H1 (cell line): ENCODE measurements at regions not wholly inside any gene's neighbourhood (a gene's known extent, or its start where the extent isn't known, plus 50 kb on each side); places are given as distances from the start of the nearest gene placed in this dataset.

ENCODE experiments used
- CTCF ChIA-PET: fragments of 300-600 bp; sonication (Branson Sonifier 250); formaldehyde crosslinking; loops from one replicate; lab custom pipeline; 2021; ENCODE audit not compliant: partially characterized antibody; lab: Charles Lee
- POLR2A ChIA-PET: fragments of 300-600 bp; sonication (Branson Sonifier 250); formaldehyde crosslinking; loops from one replicate; lab custom pipeline; 2021; ENCODE audit warnings: inconsistent platforms; ENCODE audit not compliant: partially characterized antibody; lab: Charles Lee
- DNase-seq, 2 experiments: peaks; one replicate each; pipeline versions ENCODE4 v3.0.0 to v3.0.0-alpha.2; 2010 to 2022; ENCODE audit warnings: low spot score in 2 of 2, low read depth in 1 of 2, mixed read lengths in 1 of 2
- FAIRE-seq: peaks from 2 replicates; lab custom pipeline; 2011; peaks lifted over from hg19 to GRCh38; lab: Jason Lieb, UNC
- H2AFZ ChIP-seq: 2 replicates; pipeline ENCODE4 v1.8.1; 2012; ENCODE audit warnings: low read length, inconsistent platforms
- H2AK5ac ChIP-seq: 2 replicates; pipeline ENCODE4 v1.6.1; 2013; ENCODE audit warnings: low read depth, low read length
- H2BK120ac ChIP-seq: replicated peaks from 2 replicates; pipeline ENCODE3; 2013; ENCODE audit warnings: low read depth, low read length, inconsistent platforms
- H2BK12ac ChIP-seq: 2 replicates; pipeline ENCODE4 v1.6.1; 2013; ENCODE audit warnings: low read depth, low read length
- H2BK15ac ChIP-seq: 2 replicates; pipeline ENCODE4 v1.6.1; 2013; ENCODE audit warnings: low read length
- H2BK20ac ChIP-seq: 2 replicates; pipeline ENCODE4 v1.6.1; 2013; ENCODE audit warnings: low read length
- H2BK5ac ChIP-seq: 2 replicates; pipeline ENCODE4 v1.6.1; 2013; ENCODE audit warnings: low read depth, low read length
- H3K14ac ChIP-seq: 2 replicates; pipeline ENCODE4 v1.6.1; 2013; ENCODE audit warnings: inconsistent platforms; ENCODE audit not compliant: insufficient read length
- H3K18ac ChIP-seq: 2 replicates; pipeline ENCODE4 v1.6.1; 2013; ENCODE audit warnings: low read length; ENCODE audit errors: extremely low read depth
- H3K23ac ChIP-seq: 2 replicates; pipeline ENCODE4 v1.6.1; 2013; ENCODE audit warnings: inconsistent platforms; ENCODE audit not compliant: insufficient read length
- H3K23me2 ChIP-seq: 2 replicates; pipeline ENCODE4 v1.6.1; 2013; ENCODE audit warnings: low read depth, low read length
- H3K27ac ChIP-seq: 2 replicates; pipeline ENCODE4 v1.6.1; 2011; ENCODE audit warnings: low read depth, low read length, inconsistent platforms
- H3K27me3 ChIP-seq, 4 experiments: replicated peaks in 1 of 4; 1 replicate in 1 of 4; 2 replicates in 3 of 4; pipeline versions ENCODE4 v1.6.1 to v1.8.1; 2011 to 2013; ENCODE audit warnings: low read length in 3 of 4, mild to moderate bottlenecking in 3 of 4, inconsistent platforms in 2 of 4, mixed read lengths in 2 of 4, moderate library complexity in 1 of 4; ENCODE audit not compliant: control insufficient read depth in 3 of 4, insufficient read depth in 3 of 4; ENCODE audit errors: extremely low read depth in 1 of 4
- H3K36me3 ChIP-seq, 4 experiments: 2 replicates each; pipeline versions ENCODE4 v1.6.1 to v1.8.1; 2011 to 2013; ENCODE audit warnings: mild to moderate bottlenecking in 4 of 4, low read length in 3 of 4, moderate library complexity in 2 of 4, control low read depth in 1 of 4, inconsistent platforms in 1 of 4; ENCODE audit not compliant: insufficient read depth in 4 of 4, control insufficient read depth in 2 of 4
- H3K4ac ChIP-seq: replicated peaks from 2 replicates; pipeline ENCODE3; 2013; ENCODE audit warnings: low read length, low read depth, mixed read lengths, inconsistent platforms; ENCODE audit not compliant: insufficient read length
- H3K4me1 ChIP-seq, 4 experiments: replicated peaks in 1 of 4; 1 replicate in 1 of 4; 2 replicates in 3 of 4; pipeline versions ENCODE4 v1.6.1 to v1.8.1; 2011 to 2013; ENCODE audit warnings: low read length in 3 of 4, inconsistent platforms in 2 of 4, mixed read lengths in 1 of 4; ENCODE audit not compliant: insufficient read depth in 4 of 4, control insufficient read depth in 3 of 4
- H3K4me2 ChIP-seq, 2 experiments: 2 replicates each; pipeline versions ENCODE4 v1.6.1 to v1.8.1; 2011 to 2013; ENCODE audit warnings: low read depth in 2 of 2, low read length in 2 of 2, control low read depth in 1 of 2, inconsistent platforms in 1 of 2, mild to moderate bottlenecking in 1 of 2; ENCODE audit not compliant: insufficient read depth in 1 of 2
- H3K4me3 ChIP-seq, 4 experiments: fragments of 200-600, 300-600 bp in 1 of 4; sonication (generic), shearing (Covaris generic), sonication (Bioruptor Twin) in 1 of 4; 2 replicates each; pipeline versions ENCODE4 v1.5.1 to v1.8.1; 2011 to 2016; ENCODE audit warnings: low read length in 4 of 4, low read depth in 3 of 4, control low read depth in 2 of 4, inconsistent platforms in 2 of 4, mild to moderate bottlenecking in 2 of 4, mixed read lengths in 1 of 4, moderate library complexity in 1 of 4; ENCODE audit not compliant: insufficient read depth in 2 of 4; ENCODE audit errors: extremely low read depth in 1 of 4
- H3K56ac ChIP-seq: replicated peaks from 2 replicates; pipeline ENCODE3; 2013; ENCODE audit warnings: low read depth, mild to moderate bottlenecking, mixed read lengths, low read length, inconsistent platforms; ENCODE audit not compliant: insufficient read length
- H3K79me1 ChIP-seq: 2 replicates; pipeline ENCODE4 v1.6.1; 2013; ENCODE audit warnings: low read depth, low read length, control low read depth
- H3K79me2 ChIP-seq, 2 experiments: 2 replicates each; pipeline versions ENCODE4 v1.6.1 to v1.8.1; 2012 to 2013; ENCODE audit warnings: low read length in 2 of 2, mild to moderate bottlenecking in 2 of 2, inconsistent platforms in 1 of 2; ENCODE audit not compliant: insufficient read depth in 2 of 2, control insufficient read depth in 1 of 2
- H3K9ac ChIP-seq, 4 experiments: replicated peaks in 1 of 4; 1 replicate in 1 of 4; 2 replicates in 3 of 4; pipeline versions ENCODE4 v1.6.1 to v1.8.1; 2011 to 2013; ENCODE audit warnings: low read depth in 3 of 4, low read length in 3 of 4, control low read depth in 2 of 4, mild to moderate bottlenecking in 2 of 4, moderate library complexity in 2 of 4, inconsistent platforms in 1 of 4; ENCODE audit errors: extremely low read depth in 1 of 4
- H3K9me3 ChIP-seq, 2 experiments: 2 replicates each; pipeline versions ENCODE4 v1.6.1 to v1.8.1; 2012 to 2013; ENCODE audit warnings: mild to moderate bottlenecking in 2 of 2, moderate library complexity in 2 of 2, control low read depth in 1 of 2, inconsistent platforms in 1 of 2, low read depth in 1 of 2, low read length in 1 of 2, mixed read lengths in 1 of 2; ENCODE audit not compliant: insufficient read depth in 2 of 2
- H4K20me1 ChIP-seq, 2 experiments: replicated peaks in 1 of 2; 2 replicates each; pipeline versions ENCODE3 to v1.8.1; 2011 to 2013; ENCODE audit warnings: inconsistent platforms in 2 of 2, low read length in 2 of 2, mild to moderate bottlenecking in 1 of 2; ENCODE audit not compliant: insufficient read depth in 2 of 2, control insufficient read depth in 1 of 2
- H4K5ac ChIP-seq: 2 replicates; pipeline ENCODE4 v1.6.1; 2013; ENCODE audit warnings: low read length, low read depth, mixed read lengths, inconsistent platforms; ENCODE audit not compliant: insufficient read length
- H4K8ac ChIP-seq: 2 replicates; pipeline ENCODE4 v1.8.0; 2013; ENCODE audit warnings: mild to moderate bottlenecking, moderate library complexity, low read length, inconsistent platforms; ENCODE audit not compliant: insufficient read depth; ENCODE audit errors: extremely low read depth
- H4K91ac ChIP-seq: replicated peaks from 2 replicates; pipeline ENCODE3; 2013; ENCODE audit warnings: low read length, mixed read lengths, inconsistent platforms; ENCODE audit not compliant: insufficient read length
- BCL11A ChIP-seq, 2 experiments: IDR thresholded peaks; one replicate each; pipeline ENCODE4 v1.6.1; 2011; ENCODE audit warnings: low read depth in 2 of 2, low read length in 2 of 2, mild to moderate bottlenecking in 2 of 2
- HDAC2 ChIP-seq, 2 experiments: fragments of 300-600 bp in 1 of 2; sonication (generic) in 1 of 2; IDR thresholded peaks; 2 replicates each; pipeline ENCODE4 v1.6.1; 2011 to 2012; ENCODE audit warnings: low read depth in 2 of 2, low read length in 2 of 2, mild to moderate bottlenecking in 2 of 2, moderate library complexity in 2 of 2, borderline replicate concordance in 1 of 2, inconsistent platforms in 1 of 2
- HDAC6 ChIP-seq: IDR thresholded peaks from one replicate; pipeline ENCODE4 v1.7.1; 2012; ENCODE audit warnings: low read depth, mild to moderate bottlenecking, inconsistent platforms, low read length, moderate library complexity
- NRF1 ChIP-seq: IDR thresholded peaks from 2 replicates; pipeline ENCODE4 v1.6.1; 2011; ENCODE audit warnings: mild to moderate bottlenecking, low read depth, low read length, improper control_type of control experiment
- POLR2A ChIP-seq, 2 experiments: IDR thresholded peaks; 1 replicate in 1 of 2; 2 replicates in 1 of 2; pipeline ENCODE4 v1.6.1; 2011; ENCODE audit warnings: low read depth in 2 of 2, low read length in 2 of 2, mild to moderate bottlenecking in 2 of 2; ENCODE audit errors: control extremely low read depth in 1 of 2
- WGBS, 2 experiments: shearing (Covaris generic) in 1 of 2; methylation state at CpG; one replicate each; pipeline versions ENCODE4 v1.1.6 to v1.1.7; 2013 to 2015; ENCODE audit warnings: low lambda C conversion rate in 2 of 2, mixed read lengths in 2 of 2, inconsistent platforms in 1 of 2, low coverage in 1 of 2, missing lambda C conversion rate in 1 of 2; ENCODE audit not compliant: insufficient replicate concordance in 2 of 2, insufficient coverage in 1 of 2, insufficient read length in 1 of 2; ENCODE audit errors: extremely low coverage in 1 of 2, missing lambda C conversion rate in 1 of 2; 5-methylcytosine and 5-hydroxymethylcytosine counted together

GRCh38 chr9:25453875-25454274 is 224.4 kb downstream of the TUSC1 start:
- no peak overlapping the region for H4K91ac ChIP-seq
- no peak for TF ChIP-seq HDAC6
- no peak for TF ChIP-seq NRF1
- no peak for TF ChIP-seq BCL11A (IDR thresholded peaks at IDR 0.05; ENCODE audit: low read depth in 2 of 2, low read length in 2 of 2)
- TF ChIP-seq POLR2A (IDR thresholded peaks at IDR 0.05; ENCODE audit: control extremely low read depth in 1 of 2, low read depth in 2 of 2, low read length in 2 of 2): no peak
- no peak for TF ChIP-seq HDAC2 (IDR thresholded peaks at IDR 0.05; ENCODE audit: borderline replicate concordance in 1 of 2, low read depth in 2 of 2, low read length in 2 of 2)

More at GRCh38 chr9:25453875-25454274, 224.4 kb downstream of the TUSC1 start:
- Histone ChIP-seq H3K23me2 (no peaks in the 10 kb centered on the region; the same call in 1 of the 2 replicates), H4K20me1 (no peaks in the 10 kb centered on the region), H3K79me2 (no peaks in the 10 kb centered on the region), H3K27ac (no peak overlapping the region), H3K79me1 (no peaks in the 10 kb centered on the region), H3K4me3 (no peak overlapping the region), H2BK20ac (no peak overlapping the region), H2BK12ac (no peak overlapping the region), H2BK120ac (no peak overlapping the region), H2AK5ac (no peak overlapping the region), H4K8ac (no peak overlapping the region), H4K5ac (no peak overlapping the region), H3K4ac (no peak overlapping the region), H3K23ac (no peak overlapping the region), H3K27me3 (no peaks in the 10 kb centered on the region), H3K56ac (no peak overlapping the region), H3K9ac (no peak overlapping the region), H2BK15ac (no peak overlapping the region), H3K18ac (no peak overlapping the region), H2BK5ac (no peak overlapping the region), H3K9me3 (no peaks in the 10 kb centered on the region), H2AFZ (no peak overlapping the region), H3K36me3 (no peaks in the 10 kb centered on the region), H3K14ac (no peak overlapping the region), H3K4me1 (no peaks in the 10 kb centered on the region), H3K4me2 (no peak overlapping the region)
- FAIRE-seq (no peak), DNase-seq (no peak)
- ChIA-PET POLR2A (no interaction called here), CTCF (no interaction called here)
- 96% methylated on average over 2 of the region's 2 CpGs; no CpG with 5 or more reads in 1 of the 2 experiments for WGBS, 2 experiments
